ENCODE measurements at regions not wholly inside any gene's neighbourhood (a gene's known extent, or its start where the extent isn't known, plus 50 kb on each side); places are given as distances from the start of the nearest gene placed in this dataset.

GRCh38 chr12:90333424-90333823 is 621.6 kb downstream of the CCER1 start:
- H3K36me3 ChIP-seq, result no peaks in the 10 kb centered on the region
- H3K27ac ChIP-seq, result no peak overlapping the region
- intact Hi-C loops (cut with DNase I; ENCODE audit: low total_unique reads), result no loop called here
- H3K27me3 ChIP-seq, result no peaks in the 10 kb centered on the region
- TF ChIP-seq POLR2A (IDR thresholded peaks at IDR 0.05), result no peak
- no peak for TF ChIP-seq CTCF (IDR thresholded peaks at IDR 0.05)
- H3K4me3 ChIP-seq, result no peak overlapping the region
- no peak for DNase-seq (ENCODE audit: low spot score in 2 of 2)
- H3K9me3 ChIP-seq, result no peaks in the 10 kb centered on the region
- no peaks in the 10 kb centered on the region for H3K4me1 ChIP-seq

- H3K9me3 ChIP-seq, result no peaks in the 10 kb centered on the region
- H3K4me1 ChIP-seq, result no peaks in the 10 kb centered on the region
- no peaks in the 10 kb centered on the region for H3K36me3 ChIP-seq
- TF ChIP-seq POLR2AphosphoS5 (IDR thresholded peaks at IDR 0.05), result no peak
- no peak for TF ChIP-seq CTCF (IDR thresholded peaks at IDR 0.05)
- H3K4me3 ChIP-seq, result no peak overlapping the region
- H3K27me3 ChIP-seq, result no peaks in the 10 kb centered on the region
- H3K27ac ChIP-seq, result no peak overlapping the region
- intact Hi-C loops (cut with DNase I; ENCODE audit: low total_unique reads), result no loop called here
- no peak for DNase-seq (ENCODE audit: low spot score in 2 of 2)
Observed at GRCh38 chr12:90331821-90332220, 623.2 kb downstream of the CCER1 start.

- TF ChIP-seq POLR2AphosphoS5 (IDR thresholded peaks at IDR 0.05), result no peak
- no peak for TF ChIP-seq CTCF (IDR thresholded peaks at IDR 0.05)
- TF ChIP-seq POLR2A (IDR thresholded peaks at IDR 0.05), result no peak
- H3K4me3 ChIP-seq, result no peak overlapping the region
- no peak overlapping the region for H3K27ac ChIP-seq
- H3K36me3 ChIP-seq, result no peaks in the 10 kb centered on the region
- H3K9me3 ChIP-seq, result no peaks in the 10 kb centered on the region
- no peaks in the 10 kb centered on the region for H3K4me1 ChIP-seq
- no peak for DNase-seq (ENCODE audit: low spot score in 2 of 2)
- H3K27me3 ChIP-seq, result no peaks in the 10 kb centered on the region
- intact Hi-C loops (cut with DNase I; ENCODE audit: low total_unique reads), result no loop called here
Observed at GRCh38 chr12:90331262-90331661, 622.6 kb upstream of the ATP2B1 start.

- H3K27ac ChIP-seq, result no peak overlapping the region
Observed at GRCh38 chr12:90327793-90328743, 619.4 kb upstream of the ATP2B1 start.

More at GRCh38 chr12:90327793-90328743, 619.4 kb upstream of the ATP2B1 start:
- intact Hi-C loops (cut with DNase I; ENCODE audit: low total_unique reads), result no loop called here
- no peak overlapping the region for H3K4me3 ChIP-seq
- TF ChIP-seq POLR2AphosphoS5 (IDR thresholded peaks at IDR 0.05) (no peak), POLR2A (IDR thresholded peaks at IDR 0.05) (no peak), CTCF (IDR thresholded peaks at IDR 0.05) (no peak)
- no peaks in the 10 kb centered on the region for H3K36me3 ChIP-seq
- H3K9me3 ChIP-seq, result no peaks in the 10 kb centered on the region
- H3K4me1 ChIP-seq, result no peaks in the 10 kb centered on the region
- no peak for DNase-seq (ENCODE audit: low spot score in 2 of 2)
- H3K27me3 ChIP-seq, result no peaks in the 10 kb centered on the region
